HUDEP-2 (cell line): ENCODE measurements at regions not wholly inside any gene's neighbourhood (a gene's known extent, or its start where the extent isn't known, plus 50 kb on each side); places are given as distances from the start of the nearest gene placed in this dataset.
"Not testable (repeated sequence)": the region's sequence is repeated elsewhere in the genome, so short reads cannot be mapped to it uniquely, and the experiment has no call there.

ENCODE experiments used
- DNase-seq, 76 experiments: peaks; one replicate each; lab custom pipeline; 2025; ENCODE audit not compliant: unreplicated experiment in 76 of 76; lab: John Stamatoyannopoulos, UW

DNA sequence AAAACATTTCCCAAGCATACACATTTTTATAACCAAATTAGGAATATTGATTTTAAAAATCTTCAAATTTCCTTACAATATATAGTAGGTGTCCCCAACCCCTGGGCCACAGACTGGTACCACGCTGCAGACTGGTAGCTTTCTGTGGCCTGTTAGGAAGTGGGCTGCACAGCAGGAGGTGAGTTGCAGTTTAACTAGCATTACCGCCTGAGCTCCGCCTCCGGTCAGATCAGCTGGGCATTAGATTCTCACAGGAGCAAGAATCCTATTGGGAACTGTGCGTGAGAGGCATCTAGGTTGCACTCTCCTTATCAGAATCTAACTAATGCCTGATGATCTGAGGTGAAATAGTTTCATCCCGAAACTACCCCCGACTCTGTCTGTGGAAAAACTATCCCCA, 62.1 kb downstream of the ZWINT start:
- no peak for DNase-seq

DNA sequence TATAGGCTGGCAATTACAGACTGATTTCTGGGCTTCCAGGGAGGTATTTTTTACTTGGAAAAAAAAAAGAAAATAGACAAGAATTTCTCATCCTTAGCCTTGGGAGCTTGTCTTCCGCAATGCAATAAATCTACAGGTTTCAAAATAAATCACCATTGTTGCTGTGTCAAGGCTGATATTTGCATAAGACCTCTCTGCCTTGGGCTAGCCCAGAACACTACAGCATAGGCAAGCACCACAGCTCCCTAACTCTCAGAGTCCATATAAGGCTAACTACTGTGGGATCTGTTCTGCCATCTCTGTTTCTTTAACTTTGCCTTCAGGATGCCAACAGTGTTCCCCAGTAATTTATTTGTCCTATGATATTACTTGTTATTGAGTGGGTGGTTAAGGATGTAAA, 64.4 kb downstream of the ZWINT start:
- no peak for DNase-seq

DNA sequence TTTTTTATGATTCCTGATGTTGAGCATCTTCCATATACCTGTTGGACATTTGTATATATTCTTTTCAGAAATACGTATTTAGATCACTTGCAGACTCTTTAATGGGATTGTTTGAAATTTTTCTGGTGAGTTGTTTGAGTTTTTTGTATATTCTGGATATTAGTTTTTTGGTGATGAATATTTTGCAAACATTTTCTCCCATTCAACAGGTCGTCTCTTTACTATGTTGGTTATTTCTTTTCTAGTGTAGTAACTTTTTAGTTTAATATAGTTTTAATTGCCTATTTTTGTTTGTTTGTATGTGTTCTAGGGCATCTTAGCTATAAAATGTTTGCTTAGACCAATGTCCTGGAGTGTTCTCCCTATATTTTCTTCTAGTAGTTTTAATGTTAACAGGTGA, 72.7 kb downstream of the ZWINT start:
- no peak for DNase-seq

DNA sequence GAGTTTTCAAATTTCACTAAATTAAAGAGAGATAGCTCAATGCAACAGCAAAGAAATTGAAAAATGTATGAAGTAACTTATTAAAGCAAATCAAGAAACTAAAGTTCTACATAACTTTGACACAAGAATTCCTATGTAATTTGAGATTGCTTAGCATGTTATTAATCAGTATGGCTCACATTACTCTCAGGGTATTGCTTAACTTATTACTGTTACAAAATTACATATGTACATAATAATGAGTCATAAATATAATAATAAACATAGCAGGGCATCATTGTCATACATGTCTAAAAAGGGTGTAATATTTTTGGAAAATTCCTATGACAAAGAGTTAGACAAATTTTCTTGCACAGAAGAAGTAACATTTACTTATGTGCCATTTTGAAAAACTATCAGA, 75.0 kb downstream of the ZWINT start:
- no peak for DNase-seq

DNA sequence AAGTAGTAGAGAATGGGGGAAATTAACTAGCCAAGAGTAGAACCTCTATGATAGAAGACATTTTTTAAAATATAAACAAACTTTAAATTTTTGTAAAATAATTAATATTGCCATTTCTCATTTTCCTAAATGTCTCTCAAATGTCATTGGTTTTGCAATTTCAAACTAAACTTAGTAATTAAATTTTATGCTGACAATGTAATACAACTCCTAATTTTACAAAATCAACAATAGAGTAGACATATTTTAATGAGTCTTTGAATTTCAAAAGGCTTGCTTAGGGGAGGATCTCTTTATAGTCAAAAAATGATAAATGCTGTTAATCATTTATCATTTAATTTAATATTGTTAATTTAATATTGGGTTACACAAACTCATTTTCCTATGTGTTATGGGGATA, 81.8 kb downstream of the ZWINT start:
- no peak for DNase-seq

DNA sequence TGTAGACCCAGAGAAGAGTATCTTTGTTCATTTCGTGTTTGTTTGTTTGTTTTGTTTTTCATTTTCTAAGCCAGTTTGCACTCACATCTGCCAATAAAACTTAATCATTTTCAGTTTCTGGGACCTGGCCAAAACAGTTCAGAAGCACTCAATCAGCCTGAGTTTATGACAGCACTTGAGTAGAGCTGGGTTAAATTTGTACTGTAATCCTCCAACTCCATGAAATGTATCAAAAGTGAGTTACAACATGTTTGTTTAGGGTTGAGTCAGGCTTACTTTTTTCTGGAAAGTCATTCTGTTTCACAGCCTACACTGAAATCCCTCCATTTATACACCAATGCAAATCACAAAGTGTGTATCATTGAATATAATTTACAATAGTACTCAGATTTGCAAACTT, 91.9 kb downstream of the ZWINT start:
- DNase-seq: no peak

DNA sequence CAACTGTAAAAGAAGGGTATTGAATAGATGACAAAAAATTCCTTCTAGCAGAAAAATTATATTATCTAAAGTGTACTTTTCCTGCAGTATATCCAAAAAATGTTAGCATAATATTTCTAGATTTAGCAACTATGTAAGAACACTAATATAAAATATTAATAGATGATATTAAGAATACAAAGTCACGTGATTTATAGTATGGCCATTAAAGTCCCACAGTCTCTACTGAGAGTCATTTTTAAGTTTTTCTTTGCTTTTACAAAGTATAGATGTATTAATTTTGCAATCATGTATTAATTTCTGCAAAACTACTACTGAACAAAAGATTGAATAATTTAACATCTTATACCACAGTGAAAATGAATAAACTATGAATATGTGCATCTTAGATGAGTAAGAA, 94.9 kb downstream of the ZWINT start:
- no peak for DNase-seq

DNA sequence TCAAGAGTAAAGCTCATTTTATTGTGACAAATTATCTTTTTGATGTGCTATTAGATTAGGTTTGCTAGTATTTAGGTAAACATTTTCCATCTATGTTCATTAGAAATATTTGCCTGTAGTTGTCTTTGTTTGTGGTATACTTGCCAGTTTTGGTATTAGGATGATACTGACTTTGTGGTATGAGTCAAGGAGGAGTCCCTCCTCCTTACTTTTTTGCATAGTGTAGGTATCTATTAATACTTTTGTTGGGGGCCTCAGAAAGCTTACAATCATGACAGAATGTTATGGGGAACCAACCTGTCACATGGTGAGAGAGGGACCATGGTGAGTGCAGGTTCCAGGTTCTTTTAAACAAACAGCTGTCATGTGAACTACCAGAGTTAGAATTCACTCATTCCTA, 102.1 kb downstream of the ZWINT start:
- DNase-seq: no peak

DNA sequence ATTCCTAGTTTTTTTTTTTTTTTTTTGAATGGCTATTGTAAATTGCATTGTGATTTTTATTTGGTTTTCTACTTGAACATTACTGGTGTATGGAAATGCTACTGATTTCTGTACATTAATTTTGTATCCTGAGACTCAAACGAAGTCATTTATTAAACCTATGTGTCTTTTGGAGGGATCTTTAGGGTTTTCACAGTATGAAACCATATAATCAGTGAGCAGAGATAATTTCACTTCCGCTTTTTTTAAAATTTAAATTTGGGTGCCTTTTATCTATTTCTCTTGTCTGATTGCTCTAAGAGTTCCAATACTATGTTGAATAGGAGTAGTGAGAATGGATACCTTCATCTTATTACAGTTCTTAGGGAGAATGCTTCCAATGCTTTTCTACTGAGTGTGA, 102.7 kb downstream of the ZWINT start:
- no peak for DNase-seq

DNA sequence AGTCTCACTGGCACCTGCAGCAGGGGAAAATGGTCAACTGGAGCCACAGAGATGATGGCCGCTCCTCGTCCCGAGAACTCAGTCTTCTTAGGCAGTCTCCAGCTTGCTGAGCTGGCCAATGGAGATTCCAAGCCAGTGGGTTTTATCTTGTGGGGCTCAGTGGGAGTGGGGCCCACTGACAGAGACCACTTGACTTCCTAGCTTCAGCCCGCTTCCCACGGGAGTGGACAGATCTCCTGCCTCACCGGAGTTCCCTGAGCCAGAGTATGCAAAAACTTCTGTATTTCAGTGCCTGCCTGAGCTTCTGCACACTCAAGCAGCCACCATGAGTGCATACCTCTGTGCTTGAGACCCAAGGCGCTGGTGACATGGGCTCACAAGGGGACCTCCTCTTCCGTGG, 105.8 kb downstream of the ZWINT start:
- no peak for DNase-seq

DNA sequence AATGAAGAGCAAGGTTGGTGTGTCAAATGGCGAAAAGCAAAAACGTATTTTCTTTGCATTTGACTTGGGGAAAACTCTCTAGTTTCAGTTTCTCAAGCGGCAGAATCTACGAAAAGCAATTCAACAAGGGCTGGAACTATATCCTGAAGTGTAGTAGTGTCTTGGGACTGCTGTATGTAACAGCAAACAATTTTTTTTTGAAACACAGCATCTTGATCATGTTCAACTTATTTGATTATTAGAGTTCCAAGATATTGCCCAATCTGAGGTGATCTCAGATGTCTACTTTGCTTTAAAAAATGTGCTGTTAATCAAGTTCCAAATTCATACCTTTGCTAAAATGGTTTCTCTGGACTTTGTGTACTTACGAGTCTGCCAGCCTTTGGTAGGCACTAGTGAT, 120.6 kb downstream of the ZWINT start:
- no peak for DNase-seq

DNA sequence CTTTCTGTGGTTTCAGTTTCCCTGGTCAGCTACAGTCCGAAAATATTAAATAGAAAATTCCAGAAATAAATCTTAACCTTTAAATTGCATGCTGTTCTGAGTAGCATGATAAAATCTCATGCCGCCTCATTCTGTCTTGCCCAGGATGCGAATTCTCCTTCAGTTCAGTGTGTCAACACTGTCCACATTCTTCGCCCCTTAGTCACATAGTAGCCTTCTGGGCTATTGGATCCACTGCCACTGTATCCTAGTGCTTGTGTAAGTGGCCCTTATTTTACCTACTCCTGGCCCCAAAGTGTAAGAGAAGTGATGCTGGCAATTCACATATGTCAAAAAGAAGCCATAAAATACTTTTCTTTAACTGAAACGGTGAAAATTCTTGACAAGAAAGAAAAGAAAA, 129.6 kb downstream of the ZWINT start:
- DNase-seq: no peak

DNA sequence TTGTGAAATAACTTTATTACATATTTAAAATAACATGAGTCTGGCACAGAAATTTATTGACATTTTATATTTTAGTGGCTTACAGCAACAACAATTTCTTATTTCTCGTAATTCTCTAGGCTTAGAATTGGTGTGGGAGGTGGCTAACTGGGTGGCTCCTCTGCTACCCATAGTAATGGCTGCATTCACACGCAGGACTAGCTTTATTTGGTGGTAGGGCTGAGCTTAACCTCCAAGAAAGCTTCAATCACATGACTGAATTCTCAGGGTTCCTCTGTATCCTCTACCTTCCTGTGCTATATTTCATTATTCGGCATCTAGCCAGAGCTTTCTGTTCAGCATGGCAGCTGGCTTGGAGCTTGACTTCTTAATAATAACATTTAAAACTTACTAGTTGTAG, 138.8 kb downstream of the ZWINT start:
- DNase-seq: no peak

DNA sequence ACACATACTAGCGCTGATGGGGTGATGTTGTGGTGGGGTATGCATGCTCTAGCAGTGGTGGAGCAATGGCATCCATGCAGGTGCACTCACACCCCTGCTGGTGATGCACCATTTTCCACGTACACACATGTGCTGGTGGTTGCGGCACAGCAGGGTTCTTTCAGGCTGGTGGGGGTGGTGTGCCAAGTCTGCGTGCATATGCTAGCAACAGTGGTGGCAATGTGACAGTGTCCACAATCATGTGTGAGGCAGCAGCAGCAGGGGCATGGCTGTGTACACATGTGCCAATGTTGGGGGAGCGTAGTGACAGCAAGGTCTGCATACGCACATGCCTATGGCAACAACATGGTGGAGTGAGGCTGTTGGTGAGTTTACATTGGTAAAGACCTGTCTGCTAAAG, 148.1 kb downstream of the ZWINT start:
- DNase-seq: no peak

DNA sequence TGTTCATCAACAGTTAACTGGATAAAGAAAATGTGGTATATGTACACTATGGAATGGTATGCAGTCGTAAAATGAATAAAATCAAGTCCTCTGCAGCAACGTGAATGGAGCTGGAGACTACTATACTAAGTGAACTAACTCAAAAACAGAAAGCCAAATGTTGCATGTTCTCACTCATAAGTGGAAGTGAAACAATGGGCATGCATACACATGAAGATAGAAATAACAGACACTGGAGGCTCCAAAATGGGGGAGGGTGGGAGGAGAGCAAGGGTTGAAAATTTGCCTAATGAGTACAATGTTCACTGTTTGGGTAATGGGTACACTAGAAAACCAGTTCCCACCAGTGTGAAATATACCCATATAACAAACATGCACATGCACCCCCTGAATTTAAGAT, 179.5 kb downstream of the ZWINT start:
- DNase-seq: no peak

DNA sequence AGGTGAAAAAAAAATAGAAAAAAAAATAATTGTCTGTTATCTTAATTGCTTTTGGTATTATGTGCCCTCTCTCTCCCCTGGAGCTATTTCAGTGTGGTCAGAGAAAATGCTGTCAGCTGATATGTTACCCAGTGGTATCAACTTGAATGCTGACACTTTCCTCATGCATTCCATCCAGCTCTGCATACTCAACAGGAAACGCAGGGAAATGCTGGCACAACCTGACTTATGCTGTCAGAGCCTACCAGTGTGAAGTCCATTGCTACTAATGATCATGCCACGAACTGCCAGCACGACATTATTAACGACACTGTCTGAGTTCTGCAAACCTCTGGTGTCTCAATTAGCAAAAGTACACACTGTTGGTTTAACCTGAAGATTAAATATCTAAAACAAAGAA, 182.8 kb downstream of the ZWINT start:
- DNase-seq: no peak

DNA sequence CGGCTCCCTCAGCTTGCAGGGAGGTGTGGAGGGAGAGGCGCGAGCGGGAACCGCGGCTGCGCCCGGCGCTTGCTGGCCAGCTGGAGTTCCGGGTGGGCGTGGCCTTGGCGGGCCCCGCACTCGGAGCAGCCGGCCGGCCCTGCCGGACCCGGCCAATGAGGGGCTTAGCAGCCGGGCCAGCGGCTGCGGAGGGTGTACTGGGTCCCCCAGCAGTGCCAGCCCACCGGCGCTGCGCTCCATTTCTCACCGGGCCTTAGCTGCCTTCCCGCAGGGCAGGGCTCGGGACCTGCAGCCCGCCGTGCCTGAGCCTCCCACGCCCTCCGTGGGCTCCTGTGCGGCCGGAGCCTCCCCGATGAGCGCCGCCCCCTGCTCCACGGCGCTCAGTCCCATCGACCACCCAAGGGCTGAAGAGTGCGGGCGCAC, 206.0 kb downstream of the ZWINT start:
- DNase-seq: not testable (repeated sequence)

DNA sequence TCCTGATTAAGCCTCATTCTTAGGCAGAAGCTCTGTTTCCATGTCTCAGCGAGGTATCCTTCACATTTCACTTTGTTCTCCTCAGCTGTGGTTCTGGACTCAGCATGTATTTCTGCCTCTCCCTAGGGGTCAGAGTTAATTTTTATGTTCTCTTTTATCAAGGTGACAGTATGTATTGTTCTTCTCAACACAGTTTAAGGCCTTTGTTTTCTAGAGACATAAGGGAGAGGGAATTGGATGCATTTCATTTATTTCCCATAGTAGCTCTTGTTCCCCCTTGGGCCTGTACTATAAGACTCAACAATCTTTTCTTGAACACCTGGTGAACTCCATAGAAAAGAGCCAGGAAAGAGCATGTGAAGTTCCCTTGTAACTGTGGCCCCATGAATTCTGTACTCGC, 214.3 kb downstream of the ZWINT start:
- no peak for DNase-seq

DNA sequence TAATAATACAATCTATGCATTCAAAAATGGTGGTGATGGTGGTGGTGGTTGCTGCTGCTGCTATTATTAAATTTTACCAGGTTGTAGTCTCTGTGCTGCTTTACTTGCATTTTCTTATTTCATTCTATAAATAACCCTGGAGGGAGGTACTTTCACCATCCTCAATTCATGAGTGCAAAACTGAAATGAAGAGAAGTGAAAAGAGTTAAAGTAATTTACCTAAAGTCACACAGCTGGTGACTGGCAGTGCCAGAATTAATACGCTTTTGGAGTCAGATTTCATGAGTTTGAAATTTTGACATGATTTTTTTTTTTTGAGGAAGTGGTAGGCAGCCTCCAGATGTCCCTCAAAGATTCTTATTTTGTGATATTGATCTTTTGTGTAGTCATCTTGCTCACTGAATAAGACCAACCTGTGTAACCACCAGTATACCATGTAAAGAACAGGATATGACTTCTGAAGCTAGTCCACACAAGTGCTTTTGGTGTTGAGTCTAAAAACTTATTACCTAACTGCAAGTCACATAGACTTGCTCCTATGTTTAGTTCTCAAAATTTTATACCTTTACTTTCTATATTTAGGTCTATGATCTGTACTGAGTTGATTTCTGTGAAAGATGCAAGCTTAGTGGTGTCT, 218.8 kb downstream of the ZWINT start:
- DNase-seq: no peak

DNA sequence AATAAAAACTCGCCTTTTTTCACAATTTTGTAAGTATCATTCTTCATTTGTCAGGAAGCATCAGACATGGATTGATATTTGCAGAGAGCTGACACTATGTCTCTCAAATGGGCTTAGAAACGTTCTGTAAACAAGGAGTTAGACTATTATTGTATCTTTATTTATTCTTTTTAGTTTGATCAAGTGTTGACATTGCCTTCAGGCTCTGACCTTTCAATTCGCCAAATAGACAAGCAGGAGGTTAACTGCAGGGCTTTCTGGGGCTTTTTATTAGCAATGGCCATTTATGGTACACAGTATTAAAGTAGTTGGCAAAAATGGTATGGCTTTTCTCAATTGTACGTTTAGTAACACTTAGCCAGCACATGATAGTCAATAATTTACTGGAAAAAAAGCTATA, 221.7 kb downstream of the ZWINT start:
- DNase-seq: no peak

DNA sequence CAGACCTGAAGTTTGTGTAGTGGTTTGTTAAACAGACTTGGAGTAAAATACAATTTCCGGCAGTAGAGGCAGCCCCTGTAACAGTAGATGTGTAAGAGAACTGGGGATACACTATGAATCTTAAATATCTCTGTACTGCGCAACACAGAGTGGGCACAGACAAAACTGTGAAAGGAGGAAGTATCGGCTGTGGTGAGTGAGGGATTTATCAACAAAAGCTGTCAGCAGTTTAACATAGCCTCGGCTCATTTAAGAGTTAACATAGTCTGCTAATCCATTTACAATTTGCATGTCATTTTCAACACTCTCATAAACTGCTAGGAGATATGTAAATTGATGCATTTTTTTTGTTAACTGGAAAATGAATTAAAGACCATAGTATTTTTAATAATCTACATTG, 225.2 kb downstream of the ZWINT start:
- DNase-seq: no peak

DNA sequence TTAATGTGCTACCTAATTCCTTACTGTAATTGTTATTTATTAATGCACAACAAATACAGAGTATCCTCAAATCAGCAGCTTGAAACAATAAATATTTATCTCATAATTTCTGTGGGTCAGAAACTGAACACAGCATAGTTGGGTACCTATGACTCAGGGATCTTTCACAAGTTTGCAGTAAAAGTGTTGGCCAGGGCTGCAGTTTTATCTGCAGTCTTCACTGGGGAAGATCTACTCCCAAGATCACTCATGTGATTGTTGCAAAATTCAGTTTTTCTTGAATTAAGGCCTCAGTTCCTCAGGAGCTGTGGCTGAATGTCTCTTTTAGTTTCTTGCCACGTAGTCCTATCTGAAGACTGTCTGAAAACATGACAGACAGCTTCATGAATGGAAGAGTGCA, 237.8 kb downstream of the ZWINT start:
- no peak for DNase-seq

DNA sequence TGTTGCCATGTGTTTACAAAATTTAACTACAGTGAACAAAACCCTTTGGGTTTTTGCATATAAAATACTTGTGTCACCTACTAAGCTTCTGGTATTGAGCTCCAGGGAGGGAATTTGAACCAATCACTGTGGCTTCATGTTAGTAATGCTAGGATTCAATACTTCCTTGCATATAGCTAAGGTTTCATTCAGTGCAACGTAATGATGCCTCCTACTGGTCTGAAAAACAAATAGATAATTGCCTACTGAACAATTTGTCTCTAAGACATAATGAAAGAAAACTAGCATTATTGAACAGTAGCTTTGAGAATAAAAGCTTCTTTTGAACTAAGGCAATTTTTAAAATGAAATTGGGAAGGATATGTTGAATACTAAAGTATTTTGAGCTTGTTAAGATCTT, 244.4 kb downstream of the ZWINT start:
- no peak for DNase-seq
